Transverse colon (tissue), 4 donors: ENCODE measurements at regions not wholly inside any gene's neighbourhood (a gene's known extent, or its start where the extent isn't known, plus 50 kb on each side); places are given as distances from the start of the nearest gene placed in this dataset.
A peak's percentile ranks its signal among the peaks of the same experiment; 100 is the strongest.

ENCODE experiments used
- DNase-seq: peaks from one replicate; pipeline ENCODE4 v3.0.0-alpha.2; 2019
- H3K27ac ChIP-seq, 4 donors: fragments of 200-600 bp; sonication (generic); 2 replicates each; pipeline ENCODE4 v1.5.1; 2016 to 2018; ENCODE audit warnings: inconsistent platforms in 4 of 4
- H3K27me3 ChIP-seq: fragments of 200-600 bp; sonication (generic); 2 replicates; pipeline ENCODE4 v1.5.1; 2017; ENCODE audit warnings: inconsistent platforms
- H3K36me3 ChIP-seq, 4 donors: fragments of 200-600 bp; sonication (generic); 2 replicates each; pipeline ENCODE4 v1.5.1; 2017 to 2019; ENCODE audit warnings: inconsistent platforms in 4 of 4
- H3K4me1 ChIP-seq, 4 donors: fragments of 200-600 bp; sonication (generic); 2 replicates each; pipeline ENCODE4 v1.5.1; 2017 to 2020; ENCODE audit warnings: inconsistent platforms in 4 of 4
- H3K4me3 ChIP-seq, 4 donors: fragments of 200-600 bp; sonication (generic); 1 replicate in 1 of 4; 2 replicates in 3 of 4; pipeline versions ENCODE4 v1.5.1 to v1.6.1; 2017 to 2019; ENCODE audit warnings: inconsistent platforms in 4 of 4
- H3K9me3 ChIP-seq, 2 donors: fragments of 200-600 bp; sonication (generic); 2 replicates each; pipeline ENCODE4 v1.5.1; 2017 to 2019; ENCODE audit warnings: inconsistent platforms in 2 of 2
- CTCF ChIP-seq, 5 experiments: fragments of 200-600 bp in 3 of 5; fragments of 450-650 bp in 2 of 5; sonication (generic) in 3 of 5; IDR thresholded peaks; 1 replicate in 2 of 5; 2 replicates in 3 of 5; pipeline ENCODE4 v1.5.1; 2016 to 2017; ENCODE audit warnings: antibody characterized with exemption in 5 of 5, inconsistent platforms in 3 of 5, mild to moderate bottlenecking in 2 of 5, moderate library complexity in 1 of 5
- EP300 ChIP-seq: sonication (generic); formaldehyde crosslinking; IDR thresholded peaks from one replicate; pipeline ENCODE4 v1.6.1; 2017; ENCODE audit warnings: antibody characterized with exemption, low read depth
- POLR2A ChIP-seq: fragments of 450-650 bp; IDR thresholded peaks from one replicate; pipeline ENCODE4 v1.6.1; 2016; ENCODE audit warnings: antibody characterized with exemption, mild to moderate bottlenecking, moderate library complexity
- POLR2AphosphoS5 ChIP-seq, 3 donors: sonication (generic); formaldehyde crosslinking; IDR thresholded peaks; one replicate each; pipeline ENCODE4 v1.6.1; 2016; ENCODE audit warnings: antibody characterized with exemption in 3 of 3
- WGBS, 2 donors: methylation state at CpG; one replicate each; pipeline ENCODE4 v1.1.5; 2018; ENCODE audit warnings: low coverage in 1 of 2; 5-methylcytosine and 5-hydroxymethylcytosine counted together
- in situ Hi-C, 4 donors: fragments of 200-750 bp; cut with MboI; loops; one replicate each; pipeline versions ENCODE4 v1.15.0 to v1.15.1; 2017; ENCODE audit warnings: low sequenced_read_pairs in 3 of 4, low pct_ligation_motif_present in 1 of 4, low pct_unique_long_range_greater_than_20kb in 1 of 4
- intact Hi-C: fragments of 100-400 bp; cut with DNase I; formaldehyde crosslinking; loops from one replicate; pipeline ENCODE4 v1.15.1; 2023; ENCODE audit warnings: low total_unique reads

- Histone ChIP-seq H3K27ac (no peak overlapping the region), H3K4me3 (no peak overlapping the region), H3K9me3 (no peaks in the 10 kb centered on the region), H3K36me3 (no peaks in the 10 kb centered on the region), H3K27me3 (no peaks in the 10 kb centered on the region), H3K4me1 (no peaks in the 10 kb centered on the region)
- TF ChIP-seq EP300 (no peak), POLR2A (no peak), POLR2AphosphoS5 (IDR thresholded peaks at IDR 0.05) (no peak), CTCF (IDR thresholded peaks at IDR 0.05) (no peak)
- in situ Hi-C loops (no loop called here), intact Hi-C loops (no loop called here)
- DNase-seq = no peak
- 68 to 81% methylated on average over 4 of the region's 4 CpGs for WGBS, 2 donors
Measured at GRCh38 chr4:126599746-126600145, 1033.0 kb upstream of the INTU start.

GRCh38 chr4:126603210-126603609 is 1029.5 kb upstream of the INTU start:
- TF ChIP-seq EP300 (no peak), POLR2AphosphoS5 (IDR thresholded peaks at IDR 0.05) (no peak), POLR2A (no peak), CTCF (IDR thresholded peaks at IDR 0.05) (no peak)
- in situ Hi-C loops = no loop called here
- no peaks in the 10 kb centered on the region for H3K9me3 ChIP-seq

GRCh38 chr4:126603825-126604224 is 1028.9 kb upstream of the INTU start:
- intact Hi-C loops (no loop called here), in situ Hi-C loops (no loop called here)
- Histone ChIP-seq H3K4me1 (no peaks in the 10 kb centered on the region), H3K27me3 (no peaks in the 10 kb centered on the region), H3K9me3 (no peaks in the 10 kb centered on the region), H3K27ac (no peak overlapping the region), H3K36me3 (no peaks in the 10 kb centered on the region), H3K4me3 (no peak overlapping the region)
- 86 to 89% methylated on average over 2 of the region's 2 CpGs for WGBS, 2 donors
- DNase-seq = no peak
- no peak for TF ChIP-seq CTCF (IDR thresholded peaks at IDR 0.05)
- TF ChIP-seq POLR2AphosphoS5 (IDR thresholded peaks at IDR 0.05) = no peak
- no peak for TF ChIP-seq EP300
- TF ChIP-seq POLR2A = no peak

More at GRCh38 chr4:126603210-126603609, 1029.5 kb upstream of the INTU start:
- Histone ChIP-seq H3K4me1 (no peaks in the 10 kb centered on the region), H3K4me3 (no peak overlapping the region), H3K27me3 (no peaks in the 10 kb centered on the region), H3K27ac (no peak overlapping the region), H3K36me3 (no peaks in the 10 kb centered on the region)
- WGBS, 2 donors = 58 to 68% methylated on average over 1 of the region's 1 CpG
- intact Hi-C loops = no loop called here
- no peak for DNase-seq

- Histone ChIP-seq H3K4me3 (no peak overlapping the region), H3K27ac (no peak overlapping the region), H3K4me1 (no peaks in the 10 kb centered on the region), H3K9me3 (no peaks in the 10 kb centered on the region), H3K27me3 (no peaks in the 10 kb centered on the region), H3K36me3 (no peaks in the 10 kb centered on the region)
- TF ChIP-seq CTCF (IDR thresholded peaks at IDR 0.05) = peak in 4 of 5 experiments; percentile 17 to 41 (median 30)
- TF ChIP-seq POLR2A = no peak
- 29 to 32% methylated on average over 3 of the region's 3 CpGs for WGBS, 2 donors
- in situ Hi-C loops = no loop called here
- intact Hi-C loops = no loop called here
- DNase-seq = no peak
Measured at GRCh38 chr4:126604268-126604867, 1028.4 kb upstream of the INTU start.
